Adrenal gland (tissue), 9 donors: ENCODE measurements at regions not wholly inside any gene's neighbourhood (a gene's known extent, or its start where the extent isn't known, plus 50 kb on each side); places are given as distances from the start of the nearest gene placed in this dataset.

ENCODE experiments used
- DNase-seq, 7 donors: peaks; one replicate each; pipeline ENCODE4 v3.0.0-alpha.2; 2019 to 2020
- H3K27ac ChIP-seq, 5 donors: fragments of 200-600 bp; sonication (generic) in 4 of 5; 1 replicate in 3 of 5; 2 replicates in 2 of 5; pipeline versions ENCODE4 v1.5.1 to v1.8.0; 2016 to 2020; ENCODE audit warnings: mild to moderate bottlenecking in 1 of 5
- H3K27me3 ChIP-seq: fragments of 200-600 bp; 2 replicates; pipeline ENCODE4 v1.8.0; 2021
- H3K36me3 ChIP-seq, 2 donors: fragments of 200-600 bp; replicated peaks in 1 of 2; 1 replicate in 1 of 2; 2 replicates in 1 of 2; pipeline versions ENCODE4 v1.5.1 to v1.8.0; 2018 to 2022
- H3K4me1 ChIP-seq, 2 donors: fragments of 200-600 bp; replicated peaks in 1 of 2; 1 replicate in 1 of 2; 2 replicates in 1 of 2; pipeline versions ENCODE4 v1.5.1 to v1.8.0; 2018 to 2021
- H3K4me3 ChIP-seq, 4 donors: fragments of 200-600 bp; sonication (generic) in 3 of 4; one replicate each; pipeline ENCODE4 v1.5.1; 2016 to 2018
- H3K9me3 ChIP-seq, 3 donors: fragments of 200-600 bp; sonication (generic) in 1 of 3; replicated peaks in 1 of 3; 1 replicate in 2 of 3; 2 replicates in 1 of 3; pipeline versions ENCODE4 v1.5.1 to v1.8.0; 2016 to 2021
- POLR2A ChIP-seq, 2 donors: fragments of 450-650 bp; IDR thresholded peaks; one replicate each; pipeline ENCODE4 v1.6.1; 2017; ENCODE audit warnings: antibody characterized with exemption in 2 of 2, mild to moderate bottlenecking in 2 of 2, moderate library complexity in 1 of 2
- WGBS, 4 donors: extraction: QIAGEN DNeasy Blood & Tissue Kit in 2 of 4; methylation state at CpG; one replicate each; pipeline versions ENCODE4 v1.1.5 to v1.1.7; 2013 to 2017; 5-methylcytosine and 5-hydroxymethylcytosine counted together
- intact Hi-C, 2 donors: fragments of 100-400 bp; cut with DNase I; formaldehyde crosslinking; loops; one replicate each; pipeline versions ENCODE4 v1.14.1 to v1.15.0; 2022 to 2023
- TF ChIP-seq, protein P1 (sequence below), 6 experiments: fragments of 450-650 bp in 4 of 6; fragments of 200-600 bp in 2 of 6; sonication (generic) in 1 of 6; IDR thresholded peaks; 1 replicate in 5 of 6; 2 replicates in 1 of 6; pipeline versions ENCODE4 v1.5.1 to v1.8.0; 2016 to 2021; ENCODE audit warnings: antibody characterized with exemption in 6 of 6, mild to moderate bottlenecking in 2 of 6, moderate library complexity in 1 of 6
- donor health status: healthy with polysubstance abuse.
- donor health status: Bipolar disorder and iron deficiency.
- donor health status: DM: yes; HTN: yes; CAD: no.
- donor health status: DM: no; HTN: no; CAD: no.
- donor health status: DM: no; HTN: no; CAD: no.

DNA sequence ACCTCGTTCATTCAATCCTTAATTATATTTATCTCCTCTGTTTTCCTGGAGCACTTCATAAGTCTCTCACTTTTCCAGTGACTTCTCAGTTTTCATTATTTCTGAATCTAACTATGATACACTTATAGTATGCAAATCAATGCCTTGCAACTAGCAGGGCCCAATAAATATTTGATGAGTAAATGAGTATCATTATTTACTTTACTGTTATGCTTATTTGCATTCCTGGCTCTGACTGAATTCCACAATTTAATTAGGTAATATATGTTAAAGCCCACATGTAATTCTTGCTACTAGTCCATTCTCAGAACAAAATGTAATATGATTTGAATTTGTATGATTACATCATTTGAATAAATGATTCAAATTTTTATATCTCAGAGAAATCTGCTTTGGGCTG lies 1595.1 kb upstream of the MIR17HG start:
- H3K4me3 ChIP-seq: no peak overlapping the region
- no peak for TF ChIP-seq POLR2A (IDR thresholded peaks at IDR 0.05)
- TF ChIP-seq, protein P1, sequence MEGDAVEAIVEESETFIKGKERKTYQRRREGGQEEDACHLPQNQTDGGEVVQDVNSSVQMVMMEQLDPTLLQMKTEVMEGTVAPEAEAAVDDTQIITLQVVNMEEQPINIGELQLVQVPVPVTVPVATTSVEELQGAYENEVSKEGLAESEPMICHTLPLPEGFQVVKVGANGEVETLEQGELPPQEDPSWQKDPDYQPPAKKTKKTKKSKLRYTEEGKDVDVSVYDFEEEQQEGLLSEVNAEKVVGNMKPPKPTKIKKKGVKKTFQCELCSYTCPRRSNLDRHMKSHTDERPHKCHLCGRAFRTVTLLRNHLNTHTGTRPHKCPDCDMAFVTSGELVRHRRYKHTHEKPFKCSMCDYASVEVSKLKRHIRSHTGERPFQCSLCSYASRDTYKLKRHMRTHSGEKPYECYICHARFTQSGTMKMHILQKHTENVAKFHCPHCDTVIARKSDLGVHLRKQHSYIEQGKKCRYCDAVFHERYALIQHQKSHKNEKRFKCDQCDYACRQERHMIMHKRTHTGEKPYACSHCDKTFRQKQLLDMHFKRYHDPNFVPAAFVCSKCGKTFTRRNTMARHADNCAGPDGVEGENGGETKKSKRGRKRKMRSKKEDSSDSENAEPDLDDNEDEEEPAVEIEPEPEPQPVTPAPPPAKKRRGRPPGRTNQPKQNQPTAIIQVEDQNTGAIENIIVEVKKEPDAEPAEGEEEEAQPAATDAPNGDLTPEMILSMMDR (IDR thresholded peaks at IDR 0.05): no peak
- H3K4me1 ChIP-seq: no peaks in the 10 kb centered on the region
- DNase-seq: no peak
- no peaks in the 10 kb centered on the region for H3K9me3 ChIP-seq
- H3K27me3 ChIP-seq: no peaks in the 10 kb centered on the region
- 56 to 63% (median 58%) methylated on average over 1 of the region's 1 CpG for WGBS, 4 donors
- no peaks in the 10 kb centered on the region for H3K36me3 ChIP-seq
- intact Hi-C loops: no loop called here
- no peak overlapping the region for H3K27ac ChIP-seq

DNA sequence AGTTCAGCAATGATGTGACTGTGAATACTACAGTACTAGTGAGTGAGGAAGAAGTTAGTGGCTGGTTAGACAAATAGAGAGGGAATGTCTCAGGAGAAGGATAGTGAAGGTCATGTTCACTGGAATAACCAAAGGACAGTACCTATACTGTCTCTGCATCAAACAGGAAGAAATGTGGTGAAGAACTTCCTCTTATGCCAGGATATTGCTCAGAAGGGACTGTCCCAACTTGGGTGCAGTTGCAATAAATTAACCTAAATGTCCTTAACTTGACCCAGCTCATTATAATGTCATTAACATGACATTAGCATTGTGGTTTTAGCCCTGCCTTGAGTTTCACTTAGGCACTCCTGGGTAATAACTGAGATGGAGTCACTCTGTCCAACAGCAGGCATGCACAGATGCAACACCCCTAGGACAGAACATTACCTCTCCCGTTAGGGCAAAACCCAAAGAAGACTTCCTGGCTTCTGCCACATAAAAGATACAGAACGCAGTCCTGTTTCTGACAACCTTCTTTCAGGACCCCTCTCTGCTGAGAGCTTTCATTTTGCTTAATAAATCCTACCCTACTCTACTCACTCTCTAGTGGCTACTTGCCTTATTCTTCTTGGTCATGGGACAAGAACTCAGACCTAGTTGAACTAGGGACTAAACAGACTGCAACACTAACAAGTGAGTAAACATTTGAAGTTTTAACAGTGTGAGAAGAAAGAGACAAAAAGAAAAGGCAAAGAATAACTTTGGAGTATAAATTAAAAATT lies 1591.6 kb upstream of the MIR17HG start:
- H3K27ac ChIP-seq: no peak overlapping the region
- H3K36me3 ChIP-seq: no peaks in the 10 kb centered on the region
- TF ChIP-seq POLR2A (IDR thresholded peaks at IDR 0.05): no peak
- TF ChIP-seq, protein P1 (IDR thresholded peaks at IDR 0.05): no peak
- H3K27me3 ChIP-seq: no peaks in the 10 kb centered on the region
- intact Hi-C loops: no loop called here
- no peaks in the 10 kb centered on the region for H3K4me1 ChIP-seq
- 82 to 90% (median 86%) methylated on average over 2 of the region's 2 CpGs for WGBS, 4 donors
- H3K9me3 ChIP-seq: no peaks in the 10 kb centered on the region
- no peak for DNase-seq
- no peak overlapping the region for H3K4me3 ChIP-seq

- TF ChIP-seq, protein P1 (IDR thresholded peaks at IDR 0.05): no peak
- TF ChIP-seq POLR2A (IDR thresholded peaks at IDR 0.05): no peak
- Histone ChIP-seq H3K27ac (no peak overlapping the region), H3K9me3 (no peaks in the 10 kb centered on the region), H3K4me3 (no peak overlapping the region), H3K27me3 (no peaks in the 10 kb centered on the region), H3K36me3 (no peaks in the 10 kb centered on the region), H3K4me1 (no peaks in the 10 kb centered on the region)
- 64 to 79% (median 72%) methylated on average over 1 of the region's 1 CpG for WGBS, 4 donors
- no peak for DNase-seq
- intact Hi-C loops: no loop called here
Measured at GRCh38 chr13:89763005-89763404, 1584.5 kb upstream of the MIR17HG start.

- 76 to 93% (median 85%) methylated on average over 2 to 5 of the region's 5 CpGs for WGBS, 4 donors
- DNase-seq: no peak
- Histone ChIP-seq H3K9me3 (no peaks in the 10 kb centered on the region), H3K27ac (no peak overlapping the region), H3K4me3 (no peak overlapping the region), H3K4me1 (no peaks in the 10 kb centered on the region), H3K27me3 (no peaks in the 10 kb centered on the region), H3K36me3 (no peaks in the 10 kb centered on the region)
- intact Hi-C loops: no loop called here
- TF ChIP-seq POLR2A (IDR thresholded peaks at IDR 0.05): no peak
- TF ChIP-seq, protein P1 (IDR thresholded peaks at IDR 0.05): no peak
Measured at GRCh38 chr13:89783221-89783755, 1564.2 kb upstream of the MIR17HG start.
